H9 (cell line): ENCODE measurements at regions not wholly inside any gene's neighbourhood (a gene's known extent, or its start where the extent isn't known, plus 50 kb on each side); places are given as distances from the start of the nearest gene placed in this dataset.
"Not testable (repeated sequence)": the region's sequence is repeated elsewhere in the genome, so short reads cannot be mapped to it uniquely, and the experiment has no call there.

Source experiments
- DNase-seq: peaks from one replicate; pipeline ENCODE4 v3.0.0-alpha.2; 2017
- H2AFZ ChIP-seq: one replicate; pipeline ENCODE4 v1.6.1; 2013; ENCODE audit warnings: mild to moderate bottlenecking, low read length, control low read depth, moderate library complexity
- H2AK5ac ChIP-seq: 2 replicates; pipeline ENCODE4 v1.6.1; 2013; ENCODE audit warnings: low read length, control low read depth, mixed read lengths; ENCODE audit not compliant: insufficient read length
- H2BK120ac ChIP-seq: one replicate; pipeline ENCODE4 v1.6.1; 2013; ENCODE audit warnings: low read depth, mild to moderate bottlenecking, low read length, control low read depth, inconsistent platforms; ENCODE audit not compliant: poor library complexity, severe bottlenecking
- H2BK12ac ChIP-seq: 2 replicates; pipeline ENCODE4 v1.6.1; 2013; ENCODE audit warnings: low read length, control low read depth, mixed read lengths, low read depth; ENCODE audit not compliant: insufficient read length
- H2BK15ac ChIP-seq: 2 replicates; pipeline ENCODE4 v1.6.1; 2013; ENCODE audit warnings: low read depth, low read length, control low read depth
- H2BK20ac ChIP-seq: one replicate; pipeline ENCODE4 v1.6.1; 2013; ENCODE audit warnings: low read depth, mild to moderate bottlenecking, low read length, control low read depth, inconsistent platforms; ENCODE audit not compliant: poor library complexity, severe bottlenecking
- H2BK5ac ChIP-seq: 2 replicates; pipeline ENCODE4 v1.6.1; 2013; ENCODE audit warnings: low read length, control low read depth, mixed read lengths; ENCODE audit not compliant: insufficient read length
- H3K14ac ChIP-seq: 2 replicates; pipeline ENCODE4 v1.6.1; 2013; ENCODE audit warnings: low read length, control low read depth; ENCODE audit not compliant: insufficient read depth
- H3K18ac ChIP-seq: 2 replicates; pipeline ENCODE4 v1.6.1; 2013; ENCODE audit warnings: low read depth, mild to moderate bottlenecking, mixed read lengths, low read length, control low read depth; ENCODE audit not compliant: insufficient read length
- H3K23ac ChIP-seq: 2 replicates; pipeline ENCODE4 v1.6.1; 2013; ENCODE audit warnings: low read length, control low read depth, mixed read lengths, low read depth; ENCODE audit not compliant: insufficient read length
- H3K23me2 ChIP-seq: 2 replicates; pipeline ENCODE4 v1.6.1; 2013; ENCODE audit warnings: low read depth, mild to moderate bottlenecking, mixed read lengths, low read length, control low read depth; ENCODE audit not compliant: insufficient read length, poor library complexity, severe bottlenecking
- H3K27ac ChIP-seq: 2 replicates; pipeline ENCODE4 v1.5.1; 2013; ENCODE audit warnings: low read length, control low read depth, mixed read lengths, low read depth; ENCODE audit not compliant: insufficient read length
- H3K27me3 ChIP-seq: 2 replicates; pipeline ENCODE4 v1.6.1; 2013; ENCODE audit warnings: low read length, control low read depth, inconsistent platforms; ENCODE audit not compliant: insufficient read depth
- H3K4ac ChIP-seq: 2 replicates; pipeline ENCODE4 v1.6.1; 2013; ENCODE audit warnings: low read depth, mild to moderate bottlenecking, control low read depth, inconsistent platforms, low read length, moderate library complexity
- H3K4me1 ChIP-seq: 2 replicates; pipeline ENCODE4 v1.6.1; 2013; ENCODE audit warnings: low read length, control low read depth, inconsistent platforms; ENCODE audit not compliant: insufficient read depth
- H3K4me2 ChIP-seq: 2 replicates; pipeline ENCODE4 v1.6.1; 2013; ENCODE audit warnings: low read length, control low read depth, mixed read lengths; ENCODE audit not compliant: insufficient read length, insufficient read depth
- H3K56ac ChIP-seq: 2 replicates; pipeline ENCODE4 v1.6.1; 2013; ENCODE audit warnings: low read depth, mild to moderate bottlenecking, mixed read lengths, low read length, control low read depth; ENCODE audit not compliant: insufficient read length
- H3K79me1 ChIP-seq: 2 replicates; pipeline ENCODE4 v1.6.1; 2013; ENCODE audit warnings: low read depth, mild to moderate bottlenecking, moderate library complexity, low read length, control low read depth, inconsistent platforms; ENCODE audit not compliant: insufficient read depth, poor library complexity, severe bottlenecking
- H3K79me2 ChIP-seq: 2 replicates; pipeline ENCODE4 v1.6.1; 2013; ENCODE audit warnings: low read length, control low read depth, inconsistent platforms; ENCODE audit not compliant: insufficient read depth
- H3K9ac ChIP-seq: 2 replicates; pipeline ENCODE4 v1.6.1; 2013; ENCODE audit warnings: low read length, control low read depth, mixed read lengths; ENCODE audit not compliant: insufficient read length; ENCODE audit errors: extremely low read depth
- H3K9me3 ChIP-seq: one replicate; pipeline ENCODE4 v1.6.1; 2013; ENCODE audit warnings: low read depth, low read length, inconsistent platforms; ENCODE audit not compliant: control insufficient read depth
- H3T11ph ChIP-seq: one replicate; pipeline ENCODE4 v1.6.1; 2013; ENCODE audit warnings: mild to moderate bottlenecking, low read length, control low read depth, inconsistent platforms
- H4K20me1 ChIP-seq: one replicate; pipeline ENCODE4 v1.6.1; 2013; ENCODE audit not compliant: control insufficient read depth, insufficient read length, insufficient read depth
- H4K5ac ChIP-seq: 2 replicates; pipeline ENCODE4 v1.6.1; 2013; ENCODE audit warnings: low read depth, mild to moderate bottlenecking, mixed read lengths, low read length, control low read depth; ENCODE audit not compliant: insufficient read length
- H4K8ac ChIP-seq: replicated peaks from 2 replicates; pipeline ENCODE4 v1.6.1; 2013; ENCODE audit warnings: low read length, control low read depth, mixed read lengths, low read depth; ENCODE audit not compliant: insufficient read length
- H4K91ac ChIP-seq: 2 replicates; pipeline ENCODE4 v1.6.1; 2013; ENCODE audit warnings: low read depth, mild to moderate bottlenecking, moderate library complexity, mixed read lengths, low read length, control low read depth; ENCODE audit not compliant: insufficient read length
- H3K27ac Mint-ChIP-seq, 3 experiments: 2 replicates in 2 of 3; 3 replicates in 1 of 3; pipeline ENCODE4 v1.8.0; 2020 to 2021; ENCODE audit warnings: mixed read lengths in 3 of 3, mild to moderate bottlenecking in 1 of 3, moderate library complexity in 1 of 3
- H3K27me3 Mint-ChIP-seq: 2 replicates; pipeline ENCODE4 v1.8.0; 2021; ENCODE audit warnings: low read depth, mild to moderate bottlenecking, moderate library complexity, mixed read lengths
- H3K36me3 Mint-ChIP-seq, 3 experiments: 2 replicates in 2 of 3; 3 replicates in 1 of 3; pipeline ENCODE4 v1.8.0; 2020 to 2021; ENCODE audit warnings: low read depth in 3 of 3, mixed read lengths in 3 of 3; ENCODE audit not compliant: insufficient read depth in 1 of 3
- H3K4me1 Mint-ChIP-seq, 2 experiments: 2 replicates each; pipeline ENCODE4 v1.8.0; 2020; ENCODE audit warnings: mixed read lengths in 2 of 2
- H3K4me3 Mint-ChIP-seq, 2 experiments: 2 replicates in 1 of 2; 3 replicates in 1 of 2; pipeline ENCODE4 v1.8.0; 2020 to 2021; ENCODE audit warnings: mild to moderate bottlenecking in 2 of 2, mixed read lengths in 2 of 2, moderate library complexity in 1 of 2
- H3K9me3 Mint-ChIP-seq, 2 experiments: 2 replicates in 1 of 2; 3 replicates in 1 of 2; pipeline ENCODE4 v1.8.0; 2020; ENCODE audit warnings: mild to moderate bottlenecking in 2 of 2, mixed read lengths in 2 of 2, moderate library complexity in 1 of 2
- WGBS: extraction: QIAGEN DNeasy Blood & Tissue Kit; methylation state at CpG from one replicate; pipeline ENCODE4 v1.1.7; 2013; ENCODE audit warnings: missing lambda C conversion rate, low lambda C conversion rate, mixed read lengths; ENCODE audit not compliant: insufficient read length; ENCODE audit errors: extremely low coverage; 5-methylcytosine and 5-hydroxymethylcytosine counted together
- TF ChIP-seq, protein P1 (sequence below): fragments of 200-600 bp; sonication (generic); conservative IDR thresholded peaks from 3 replicates; pipeline ENCODE4 v1.8.0; 2021; ENCODE audit warnings: antibody characterized with exemption, mild to moderate bottlenecking

DNA sequence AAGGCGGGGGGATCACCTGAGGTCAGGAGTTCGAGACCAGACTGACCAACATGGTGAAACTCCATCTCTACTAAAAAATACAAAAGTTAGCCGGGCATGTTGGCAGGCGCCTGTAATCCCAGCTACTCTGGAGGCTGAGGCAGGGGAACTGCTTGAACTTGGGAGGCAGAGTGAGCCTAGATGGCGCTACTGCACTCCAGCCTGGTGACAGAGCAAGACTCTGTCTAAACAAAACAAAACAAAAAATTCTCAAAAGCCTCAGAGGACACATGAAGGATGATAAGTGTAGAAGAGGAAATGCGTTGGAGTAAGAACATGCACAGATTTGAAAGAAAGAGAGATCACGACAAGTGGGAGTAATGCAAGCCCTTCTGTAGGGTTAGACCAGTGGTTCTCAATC, 138.4 kb upstream of the DIAPH2 start:
- not testable (repeated sequence) for H3K27ac ChIP-seq, H3K79me1 ChIP-seq, H3K56ac ChIP-seq, H2AK5ac ChIP-seq, H3K4me2 ChIP-seq, H3K79me2 ChIP-seq, H3K27me3 ChIP-seq, H3T11ph ChIP-seq, H2BK120ac ChIP-seq, H2BK15ac ChIP-seq, H2BK5ac ChIP-seq, H3K4me1 ChIP-seq, H3K27ac Mint-ChIP-seq, H3K9me3 ChIP-seq, H2AFZ ChIP-seq, H3K36me3 Mint-ChIP-seq, H3K27me3 Mint-ChIP-seq, H3K4me3 Mint-ChIP-seq, H3K18ac ChIP-seq, H2BK12ac ChIP-seq, H4K8ac ChIP-seq, H4K91ac ChIP-seq, H3K9me3 Mint-ChIP-seq, H4K5ac ChIP-seq, H2BK20ac ChIP-seq, H3K23ac ChIP-seq, H3K14ac ChIP-seq, H3K23me2 ChIP-seq, H4K20me1 ChIP-seq, H3K9ac ChIP-seq, H3K4ac ChIP-seq
- H3K4me1 Mint-ChIP-seq = peaks cover 13 to 15% of the 10 kb centered on the region in 2 experiments
- WGBS = no CpG with 5 or more reads among the region's 7 CpGs
- DNase-seq = peak; percentile 67
- TF ChIP-seq, protein P1, sequence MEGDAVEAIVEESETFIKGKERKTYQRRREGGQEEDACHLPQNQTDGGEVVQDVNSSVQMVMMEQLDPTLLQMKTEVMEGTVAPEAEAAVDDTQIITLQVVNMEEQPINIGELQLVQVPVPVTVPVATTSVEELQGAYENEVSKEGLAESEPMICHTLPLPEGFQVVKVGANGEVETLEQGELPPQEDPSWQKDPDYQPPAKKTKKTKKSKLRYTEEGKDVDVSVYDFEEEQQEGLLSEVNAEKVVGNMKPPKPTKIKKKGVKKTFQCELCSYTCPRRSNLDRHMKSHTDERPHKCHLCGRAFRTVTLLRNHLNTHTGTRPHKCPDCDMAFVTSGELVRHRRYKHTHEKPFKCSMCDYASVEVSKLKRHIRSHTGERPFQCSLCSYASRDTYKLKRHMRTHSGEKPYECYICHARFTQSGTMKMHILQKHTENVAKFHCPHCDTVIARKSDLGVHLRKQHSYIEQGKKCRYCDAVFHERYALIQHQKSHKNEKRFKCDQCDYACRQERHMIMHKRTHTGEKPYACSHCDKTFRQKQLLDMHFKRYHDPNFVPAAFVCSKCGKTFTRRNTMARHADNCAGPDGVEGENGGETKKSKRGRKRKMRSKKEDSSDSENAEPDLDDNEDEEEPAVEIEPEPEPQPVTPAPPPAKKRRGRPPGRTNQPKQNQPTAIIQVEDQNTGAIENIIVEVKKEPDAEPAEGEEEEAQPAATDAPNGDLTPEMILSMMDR = peak; percentile 73
